ACHN (cell line): ENCODE measurements at regions not wholly inside any gene's neighbourhood (a gene's known extent, or its start where the extent isn't known, plus 50 kb on each side); places are given as distances from the start of the nearest gene placed in this dataset.
"Not testable (repeated sequence)": the region's sequence is repeated elsewhere in the genome, so short reads cannot be mapped to it uniquely, and the experiment has no call there.

Experiments
- DNase-seq: peaks from one replicate; pipeline ENCODE4 v3.0.0-alpha.2; 2015
- in situ Hi-C: cut with HindIII; loops from 2 replicates; pipeline ENCODE4 v1.10.0; 2017; ENCODE audit warnings: low sequenced_read_pairs, low pct_ligation_motif_present, low pct_unique_long_range_greater_than_20kb

- DNase-seq: no peak
- in situ Hi-C loops: no loop called here
Observed at GRCh38 chr12:131192951-131193350, 239.2 kb downstream of the ADGRD1 start.

GRCh38 chr12:131194166-131194565 lies 240.5 kb downstream of the ADGRD1 start:
- in situ Hi-C loops: no loop called here
- DNase-seq: no peak

GRCh38 chr12:131195796-131196195 lies 242.1 kb downstream of the ADGRD1 start:
- in situ Hi-C loops: no loop called here
- DNase-seq: no peak

GRCh38 chr12:131196220-131196619 lies 242.5 kb downstream of the ADGRD1 start:
- no peak for DNase-seq
- in situ Hi-C loops: no loop called here

GRCh38 chr12:131197490-131197889 lies 243.8 kb downstream of the ADGRD1 start:
- in situ Hi-C loops: no loop called here
- DNase-seq: no peak

- no peak for DNase-seq
- in situ Hi-C loops: no loop called here
Observed at GRCh38 chr12:131199221-131199620, 245.5 kb downstream of the ADGRD1 start.

GRCh38 chr12:131201912-131202311 lies 248.2 kb downstream of the ADGRD1 start:
- DNase-seq, in situ Hi-C loops: not testable (repeated sequence)

- in situ Hi-C loops: no loop called here
- DNase-seq: no peak
Observed at GRCh38 chr12:131202592-131203378, 249.1 kb downstream of the ADGRD1 start.

GRCh38 chr12:131203666-131204415 lies 250.1 kb downstream of the ADGRD1 start:
- DNase-seq: no peak
- in situ Hi-C loops: no loop called here

- DNase-seq: no peak
- in situ Hi-C loops: no loop called here
Observed at GRCh38 chr12:131204416-131205274, 250.9 kb downstream of the ADGRD1 start.

GRCh38 chr12:131205275-131205933 lies 251.7 kb downstream of the ADGRD1 start:
- DNase-seq, in situ Hi-C loops: not testable (repeated sequence)

GRCh38 chr12:131206630-131207299 lies 253.1 kb downstream of the ADGRD1 start:
- DNase-seq, in situ Hi-C loops: not testable (repeated sequence)

GRCh38 chr12:131207300-131207660 lies 253.6 kb downstream of the ADGRD1 start:
- DNase-seq, in situ Hi-C loops: not testable (repeated sequence)

GRCh38 chr12:131207841-131208240 lies 254.1 kb downstream of the ADGRD1 start:
- in situ Hi-C loops, DNase-seq: not testable (repeated sequence)

- no peak for DNase-seq
- in situ Hi-C loops: no loop called here
Observed at GRCh38 chr12:131208425-131208824, 254.7 kb downstream of the ADGRD1 start.

GRCh38 chr12:131209082-131210070 lies 255.7 kb downstream of the ADGRD1 start:
- in situ Hi-C loops: no loop called here
- DNase-seq: no peak
